ENCODE measurements at regions not wholly inside any gene's neighbourhood (a gene's known extent, or its start where the extent isn't known, plus 50 kb on each side); places are given as distances from the start of the nearest gene placed in this dataset.
"Not testable (repeated sequence)": the region's sequence is repeated elsewhere in the genome, so short reads cannot be mapped to it uniquely, and the experiment has no call there.

DNA sequence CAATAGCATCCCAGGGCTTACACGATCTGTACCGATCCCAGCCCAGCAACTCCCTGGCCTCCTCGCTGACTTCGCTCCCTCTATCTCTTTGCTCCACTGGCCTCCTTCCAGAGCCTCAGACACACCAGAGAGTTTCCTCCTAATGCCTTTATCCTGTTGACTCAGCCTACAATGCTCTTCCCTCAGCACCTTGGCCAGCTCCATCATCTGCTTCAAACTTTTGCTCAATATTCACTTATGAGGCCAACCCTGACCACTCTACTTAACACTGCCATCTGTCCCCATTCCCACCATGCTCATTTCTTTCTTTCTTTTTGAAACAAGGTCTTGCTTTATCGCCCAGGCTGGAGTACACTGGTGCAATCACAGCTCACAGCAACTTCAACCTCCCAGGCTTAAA is 180.9 kb downstream of the CEP170 start:
- DNase-seq (ENCODE audit: low read depth in 2 of 3, low spot score in 2 of 3), result not testable (repeated sequence)

DNA sequence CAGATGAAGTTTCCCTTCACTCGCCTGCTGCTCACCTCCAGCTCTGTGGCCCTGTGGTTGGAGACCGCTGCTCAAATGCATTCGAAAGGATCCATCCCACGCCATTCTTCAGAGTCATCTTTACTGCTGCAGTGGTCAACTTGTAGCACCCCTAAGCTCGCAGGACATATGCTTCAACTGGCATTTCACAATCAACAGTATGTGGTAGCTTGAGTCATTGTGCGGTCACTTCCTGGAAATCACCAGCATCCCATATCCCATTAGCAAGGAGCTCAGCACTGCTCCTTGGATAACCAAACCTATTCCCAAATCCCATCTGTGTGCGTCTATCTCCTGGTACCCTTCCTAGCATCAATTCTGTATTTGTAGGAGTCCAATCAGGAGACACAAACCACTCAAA is 188.0 kb downstream of the CEP170 start:
- not testable (repeated sequence) for DNase-seq (ENCODE audit: low read depth in 2 of 3, low spot score in 2 of 3)

DNA sequence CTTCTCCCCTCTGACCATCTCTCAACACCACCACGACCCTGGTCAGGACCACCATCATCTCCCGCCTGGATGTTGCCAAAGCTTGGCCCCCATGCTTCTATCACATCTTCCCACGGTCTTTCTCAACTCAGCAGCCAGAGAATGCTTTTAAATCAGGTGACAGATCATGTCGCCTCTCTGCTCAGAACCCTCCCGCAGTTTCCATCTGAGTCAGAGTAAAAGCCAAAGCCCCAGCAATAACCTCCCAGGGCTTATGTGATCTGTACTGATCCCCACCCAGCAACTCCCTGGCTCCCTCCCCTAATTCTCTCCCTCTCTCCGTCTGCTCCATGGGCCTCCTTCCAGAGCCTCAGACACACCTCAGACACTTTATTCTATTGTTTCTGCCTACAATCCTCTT is 193.1 kb downstream of the CEP170 start:
- DNase-seq (ENCODE audit: low read depth in 2 of 3, low spot score in 2 of 3), result not testable (repeated sequence)

DNA sequence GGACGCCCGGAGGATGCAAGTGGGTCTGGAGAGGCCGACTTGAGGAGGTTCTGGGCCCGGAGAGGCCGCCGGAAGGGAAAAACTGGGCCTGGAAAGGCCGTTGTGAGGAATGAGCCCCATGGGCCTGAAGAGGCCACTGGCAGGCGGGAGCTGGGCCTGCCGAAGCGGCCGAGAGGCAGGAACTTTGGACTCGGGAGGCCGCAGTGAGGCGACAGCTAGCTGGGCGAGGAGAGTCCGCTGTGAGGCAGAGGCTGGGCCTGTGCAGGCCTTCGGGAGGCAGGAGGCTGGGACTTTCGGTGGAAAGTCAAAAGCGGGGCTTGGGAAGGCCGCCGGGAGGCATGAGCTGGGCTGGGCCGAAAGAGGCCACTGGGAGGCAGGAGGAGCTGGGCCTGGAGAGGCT is 199.6 kb downstream of the CEP170 start:
- not testable (repeated sequence) for DNase-seq (ENCODE audit: low read depth in 2 of 3, low spot score in 2 of 3)

DNA sequence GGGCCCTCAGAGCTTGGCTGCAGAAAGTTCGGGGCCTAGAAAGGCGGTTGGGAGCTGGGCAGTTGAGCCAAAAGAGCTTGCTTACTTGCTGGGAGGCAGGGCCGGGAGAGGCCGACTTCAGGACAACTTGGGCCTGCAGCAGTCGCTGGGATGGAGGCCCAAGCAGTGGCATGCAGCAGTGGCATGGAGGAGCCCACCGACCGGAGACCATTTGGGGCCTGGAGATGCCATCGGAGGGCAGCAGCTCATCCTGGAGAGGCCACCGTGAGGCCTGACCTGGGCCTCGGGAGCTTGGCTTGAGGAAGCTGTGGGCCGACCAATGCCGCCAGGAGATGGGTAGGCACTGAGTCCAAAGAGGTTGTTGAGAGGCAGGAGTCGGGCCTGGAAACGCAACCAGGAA is 200.0 kb downstream of the CEP170 start:
- not testable (repeated sequence) for DNase-seq (ENCODE audit: low read depth in 2 of 3, low spot score in 2 of 3)

DNA sequence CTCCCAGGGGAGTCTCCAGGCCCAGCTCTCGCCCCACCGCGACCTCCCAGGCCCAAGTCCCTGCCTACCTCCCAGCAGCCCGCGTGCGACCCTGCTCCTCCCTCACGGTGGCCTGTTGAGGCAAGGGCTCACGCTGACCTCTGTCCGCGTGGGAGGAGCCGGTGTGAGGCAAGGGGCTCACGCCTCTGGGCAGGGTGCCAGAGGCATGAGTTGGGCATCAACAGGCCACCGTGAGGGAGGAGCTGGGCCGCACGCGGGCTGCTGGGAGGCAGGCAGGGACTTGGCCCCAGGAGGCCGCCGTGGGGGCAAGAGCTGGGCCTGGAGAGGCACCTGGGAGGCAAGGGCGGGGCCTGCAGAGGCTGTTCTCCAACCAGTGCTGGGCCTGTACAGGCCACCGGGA is 200.4 kb downstream of the CEP170 start:
- DNase-seq (ENCODE audit: low read depth in 2 of 3, low spot score in 2 of 3), result not testable (repeated sequence)

DNA sequence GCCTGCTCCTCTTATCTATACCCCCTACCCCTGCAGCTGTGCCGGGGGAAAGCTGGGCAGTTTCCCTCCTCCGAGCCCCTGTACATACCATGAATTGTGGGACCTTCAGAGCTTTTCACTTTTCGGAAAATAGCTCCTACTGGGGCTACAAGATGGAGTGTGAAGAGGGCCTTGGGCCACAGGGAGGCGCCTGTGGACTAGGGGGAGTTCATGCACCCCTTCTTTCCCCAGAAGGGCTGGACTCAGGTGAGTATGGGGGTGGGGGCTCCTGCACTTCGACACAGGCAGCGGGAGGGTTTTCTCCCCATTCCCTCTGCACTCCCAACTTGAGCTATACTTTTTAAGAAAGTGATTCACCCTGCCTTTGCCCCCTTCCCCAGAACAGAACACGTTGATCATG is 202.0 kb downstream of the CEP170 start:
- not testable (repeated sequence) for DNase-seq (ENCODE audit: low read depth in 2 of 3, low spot score in 2 of 3)

DNA sequence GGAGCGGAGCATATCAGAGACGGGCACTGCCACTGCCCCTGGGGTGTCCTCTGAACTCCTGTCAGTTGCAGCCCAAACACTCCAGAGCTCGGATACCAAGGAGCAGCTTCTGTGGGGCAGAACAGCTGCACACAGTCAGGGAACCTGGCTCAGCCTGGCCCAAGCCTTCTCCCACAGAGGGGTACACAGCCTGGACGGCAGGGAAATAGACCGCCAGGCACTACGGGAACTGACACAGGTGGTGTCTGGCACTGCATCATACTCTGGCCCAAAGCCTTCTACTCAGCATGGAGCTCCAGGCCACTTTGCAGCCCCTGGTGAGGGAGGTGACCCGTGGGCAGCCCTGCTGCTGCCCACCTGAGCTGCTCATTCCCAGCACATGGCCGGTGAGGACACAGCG is 204.5 kb downstream of the CEP170 start:
- DNase-seq (ENCODE audit: low read depth in 2 of 3, low spot score in 2 of 3), result not testable (repeated sequence)

DNA sequence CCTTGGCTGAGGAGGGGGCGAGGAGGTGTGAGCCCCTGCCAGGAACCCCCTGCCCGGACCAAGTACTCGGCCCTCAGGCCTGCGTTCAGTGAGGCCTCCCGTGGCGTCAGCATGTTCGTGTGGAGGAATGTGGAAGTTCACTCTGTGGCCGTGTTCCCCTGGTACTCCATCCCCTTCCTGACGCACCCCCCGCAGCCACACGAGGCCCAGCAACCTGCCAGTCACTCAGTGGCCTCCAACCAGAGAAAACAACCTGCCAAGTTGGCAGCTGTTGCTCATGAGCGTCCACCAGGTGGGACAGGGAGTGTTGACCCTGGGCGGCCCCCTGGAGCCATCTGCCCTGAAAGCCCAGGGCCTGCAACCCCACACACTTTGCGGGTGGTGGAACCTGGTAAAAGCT is 205.4 kb downstream of the CEP170 start:
- DNase-seq (ENCODE audit: low read depth in 2 of 3, low spot score in 2 of 3), result not testable (repeated sequence)

DNA sequence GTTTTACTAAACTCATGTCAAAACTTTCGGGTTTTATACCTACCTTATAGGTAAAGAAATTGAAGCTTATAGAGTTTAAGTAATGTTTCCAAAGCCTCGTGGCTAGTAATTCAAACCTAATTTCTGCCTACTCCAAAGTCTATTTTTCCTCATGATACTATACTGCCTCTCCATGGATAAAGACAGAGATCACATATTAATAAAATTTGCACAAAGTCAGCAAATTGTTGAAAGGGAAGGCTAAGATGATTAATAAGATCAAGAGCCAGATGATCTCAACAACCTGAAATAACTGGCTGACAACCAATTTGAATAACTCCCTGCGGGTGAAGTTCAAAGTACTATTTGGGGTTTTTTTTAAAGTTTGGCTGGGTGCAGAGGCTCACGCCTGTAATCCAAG is 233.7 kb downstream of the CEP170 start:
- DNase-seq (ENCODE audit: low read depth in 2 of 3, low spot score in 2 of 3), result not testable (repeated sequence)

DNA sequence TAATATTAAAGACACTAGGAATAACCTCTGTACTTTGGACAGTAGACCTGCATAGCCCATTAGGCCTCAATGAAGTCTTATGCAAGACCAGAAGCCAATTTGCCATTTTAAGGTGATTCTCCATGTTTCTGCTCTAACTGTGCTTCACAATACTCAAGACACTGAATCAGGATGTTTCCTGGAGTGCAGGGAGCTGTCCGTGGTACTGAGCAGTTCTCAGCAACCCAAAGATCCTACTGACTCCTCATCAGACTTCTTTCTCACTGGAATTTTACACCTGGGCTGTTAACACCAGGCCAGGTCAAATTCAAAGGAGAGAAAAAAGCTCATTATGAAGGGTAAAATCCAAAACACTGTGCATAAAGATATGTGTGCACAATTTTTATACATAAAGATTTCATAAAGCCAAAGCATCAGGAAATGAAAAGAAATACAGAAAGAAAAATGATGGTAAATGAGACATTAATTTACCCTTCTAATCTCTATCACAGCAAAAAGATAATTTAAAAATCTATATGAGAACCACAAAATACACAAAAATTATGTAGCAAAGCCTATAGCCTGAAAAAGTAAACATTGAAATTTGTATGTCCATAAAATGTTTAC is 235.9 kb downstream of the CEP170 start:
- DNase-seq (ENCODE audit: low read depth in 2 of 3, low spot score in 2 of 3), result not testable (repeated sequence)

DNA sequence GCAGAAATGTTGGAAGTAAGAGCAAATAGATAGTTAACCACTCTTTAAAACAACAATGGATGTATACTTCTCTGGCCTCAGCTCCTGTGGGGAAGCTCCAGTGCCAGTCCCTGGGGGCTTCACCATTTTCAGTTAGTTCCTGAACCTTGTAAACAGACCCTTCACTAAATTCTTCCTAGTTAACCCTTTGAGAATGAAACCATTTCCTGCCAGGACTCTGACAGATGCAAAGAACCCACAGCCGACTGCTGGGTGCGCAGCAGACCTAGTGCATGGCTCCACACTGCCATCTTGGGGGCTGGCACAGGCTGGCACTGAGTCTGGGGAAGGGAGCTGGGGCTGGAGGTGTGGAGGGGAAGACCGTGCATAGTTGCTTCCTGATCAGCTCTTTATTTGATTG is 244.4 kb downstream of the CEP170 start:
- not testable (repeated sequence) for DNase-seq (ENCODE audit: low read depth in 2 of 3, low spot score in 2 of 3)

DNA sequence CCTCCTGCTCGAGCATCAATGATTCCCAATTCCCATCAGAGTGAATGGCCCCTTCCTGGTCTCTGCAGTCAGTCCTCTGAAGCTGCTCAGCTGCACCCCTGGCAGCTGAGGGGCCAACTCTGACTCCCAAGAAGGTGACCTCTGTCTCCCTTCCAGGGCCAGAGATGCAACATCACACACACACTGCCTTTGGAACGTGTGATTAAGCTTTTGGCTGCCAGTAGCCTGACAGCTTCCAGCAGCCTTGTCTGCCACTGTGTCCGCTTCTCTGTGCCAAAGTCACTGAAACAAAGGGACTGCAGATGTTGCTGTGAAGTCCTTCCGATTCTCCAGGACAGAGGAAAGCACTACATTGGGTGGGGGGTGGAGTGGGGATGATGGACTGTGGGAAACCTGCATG is 254.1 kb downstream of the CEP170 start:
- not testable (repeated sequence) for DNase-seq (ENCODE audit: low read depth in 2 of 3, low spot score in 2 of 3)

DNA sequence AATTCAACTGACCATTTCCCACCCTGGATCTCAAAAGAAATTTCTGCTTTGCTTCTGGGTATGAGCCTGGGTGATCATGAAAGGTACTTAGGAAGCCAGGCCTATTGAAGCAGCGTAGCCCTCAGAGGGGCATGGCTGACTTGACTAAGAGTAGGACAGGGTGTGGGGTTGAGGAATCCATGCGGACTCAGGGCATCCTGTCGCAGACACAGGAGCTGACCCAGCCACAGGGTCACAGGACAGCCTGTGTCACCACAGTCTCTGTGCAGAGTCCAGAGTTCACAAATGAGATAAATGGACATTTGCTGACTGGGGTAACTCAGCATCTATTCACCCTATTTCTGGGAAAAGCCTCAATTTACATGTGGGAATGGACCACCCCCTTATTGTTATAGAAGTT is 262.3 kb downstream of the CEP170 start:
- not testable (repeated sequence) for DNase-seq (ENCODE audit: low read depth in 2 of 3, low spot score in 2 of 3)

DNA sequence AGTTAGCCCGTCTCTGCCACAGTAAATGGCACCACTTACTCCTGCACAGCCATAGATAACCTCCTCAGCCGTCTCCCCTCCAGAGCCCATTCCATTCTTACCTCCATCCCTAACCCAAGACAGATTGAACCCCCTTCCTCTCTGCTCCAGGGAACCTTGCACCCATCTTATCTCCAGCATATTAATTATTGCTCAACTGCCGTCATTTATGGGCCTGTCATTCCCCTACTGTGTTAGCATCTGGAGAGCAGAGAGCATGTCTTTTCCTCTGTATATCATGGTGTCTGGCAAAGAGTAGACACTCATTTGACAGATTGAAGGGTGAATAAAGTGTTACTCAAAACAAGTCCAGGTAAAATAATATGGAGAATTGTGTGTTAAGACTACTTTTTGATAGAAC is 270.0 kb downstream of the CEP170 start:
- DNase-seq (ENCODE audit: low read depth in 2 of 3, low spot score in 2 of 3), result not testable (repeated sequence)

DNA sequence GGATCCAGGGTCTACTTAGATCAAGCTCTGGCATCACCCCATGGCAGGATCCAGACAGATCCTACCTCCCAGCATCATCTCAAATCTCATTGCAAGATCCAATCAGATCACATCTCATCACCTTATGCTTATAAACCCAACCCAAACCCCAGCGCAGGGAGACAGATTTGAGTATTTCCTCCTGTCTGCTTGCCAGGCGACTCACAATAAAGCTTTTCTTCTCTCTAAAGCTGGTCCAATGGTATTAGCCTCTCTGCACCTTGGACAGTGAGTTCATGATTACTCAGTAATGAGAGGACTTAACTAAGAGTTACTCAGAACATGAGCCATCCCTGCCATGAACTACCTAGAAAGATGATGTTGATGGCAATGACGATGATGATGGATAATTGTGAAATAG is 281.7 kb downstream of the CEP170 start:
- DNase-seq (ENCODE audit: low read depth in 2 of 3, low spot score in 2 of 3), result not testable (repeated sequence)

DNA sequence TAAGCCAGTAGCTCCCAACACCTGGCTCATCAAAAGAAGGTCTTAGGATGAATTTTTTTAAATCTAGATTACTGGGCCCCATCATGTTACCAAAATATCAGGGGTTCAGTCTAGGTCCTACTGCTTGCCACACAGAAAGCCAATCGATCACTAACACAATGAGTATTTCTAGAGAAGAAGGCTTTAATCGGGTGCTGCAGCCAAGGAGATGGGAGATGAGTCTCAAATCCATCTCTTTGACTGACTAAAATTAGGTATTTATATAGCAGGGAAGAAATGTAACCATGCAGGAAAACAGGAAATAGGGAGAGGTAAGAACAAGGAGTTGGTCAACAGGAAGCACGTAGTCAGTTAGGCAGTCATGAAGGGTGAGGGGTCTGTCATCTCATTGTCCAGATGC is 288.2 kb downstream of the CEP170 start:
- no peak for DNase-seq (ENCODE audit: low read depth in 2 of 3, low spot score in 2 of 3)

DNA sequence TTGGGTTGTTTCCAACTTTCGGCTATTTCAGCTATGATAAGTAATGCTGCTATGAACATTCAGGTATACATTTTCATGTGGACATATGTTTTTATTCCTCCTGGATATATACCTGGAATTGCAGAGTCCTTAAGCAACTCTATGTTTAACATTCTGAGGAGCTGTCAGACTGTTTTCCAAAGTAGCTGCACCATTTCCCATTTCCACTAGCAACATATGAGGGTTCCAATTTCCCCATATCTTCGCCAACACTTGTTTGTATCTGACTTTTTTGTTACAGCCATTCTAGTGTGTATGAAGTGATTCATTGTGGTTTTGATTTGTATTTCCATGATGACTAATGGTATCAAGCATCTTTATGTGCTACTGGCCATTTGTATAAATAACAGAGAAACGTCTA is 295.7 kb downstream of the CEP170 start:
- DNase-seq (ENCODE audit: low read depth in 2 of 3, low spot score in 2 of 3), result not testable (repeated sequence)

DNA sequence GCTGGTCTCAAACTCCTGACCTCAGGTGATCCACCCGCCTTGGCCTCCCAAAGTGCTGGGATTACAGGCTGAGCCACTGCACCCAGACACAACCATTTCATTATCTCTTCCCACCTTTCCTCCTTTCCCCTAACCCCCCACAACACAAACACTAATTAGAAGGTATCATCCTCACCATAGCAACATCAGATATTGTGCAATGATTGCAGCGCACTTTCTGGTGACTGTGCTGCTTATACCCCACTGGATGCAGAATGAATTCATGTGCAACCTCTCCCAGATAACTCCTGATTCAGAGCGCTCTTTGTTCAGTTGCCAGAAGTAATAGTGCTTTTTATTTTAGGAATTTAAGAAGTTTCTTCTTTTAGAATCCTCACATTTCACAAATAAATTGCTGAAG is 300.1 kb downstream of the CEP170 start:
- DNase-seq (ENCODE audit: low read depth in 2 of 3, low spot score in 2 of 3), result not testable (repeated sequence)

DNA sequence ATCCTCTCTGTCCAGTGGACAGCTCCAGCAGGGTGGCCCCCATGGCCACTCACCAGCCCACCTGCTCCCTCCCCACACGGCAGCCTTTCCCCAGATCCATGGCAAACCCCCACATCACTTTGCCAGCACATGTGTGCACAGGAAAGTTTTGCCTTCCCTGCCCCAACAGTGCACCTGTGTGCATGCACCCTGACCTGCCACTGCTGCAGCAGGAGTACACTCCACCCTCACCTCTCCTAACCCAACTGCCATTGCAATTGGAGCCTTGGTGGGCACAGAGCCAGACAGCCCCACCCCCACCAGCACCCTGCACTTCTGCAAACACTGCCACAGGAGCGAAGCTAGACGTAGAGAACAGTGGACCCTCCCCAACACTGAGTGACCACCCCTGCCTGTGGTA is 308.9 kb downstream of the CEP170 start:
- DNase-seq (ENCODE audit: low read depth in 2 of 3, low spot score in 2 of 3), result no peak

DNA sequence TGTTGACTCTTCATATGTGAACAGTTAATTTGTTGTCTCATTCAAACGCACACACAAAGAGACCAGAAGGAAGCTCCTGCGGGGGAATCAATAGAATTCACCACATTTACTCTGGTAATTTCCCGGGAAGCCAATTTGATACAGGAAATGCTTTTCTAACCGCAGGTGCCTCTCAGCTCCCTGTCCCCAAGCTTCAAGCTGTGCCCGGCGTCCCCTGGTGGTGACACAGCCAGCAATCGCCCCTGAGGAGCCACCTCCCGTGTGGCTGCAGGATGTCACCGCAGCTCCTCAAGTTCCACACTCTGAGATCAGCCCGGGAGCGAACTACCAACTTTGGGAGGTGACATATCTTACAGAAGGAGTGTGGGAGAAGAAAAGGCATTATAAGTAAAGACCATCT is 318.4 kb downstream of the CEP170 start:
- not testable (repeated sequence) for DNase-seq (ENCODE audit: low read depth in 2 of 3, low spot score in 2 of 3)

DNA sequence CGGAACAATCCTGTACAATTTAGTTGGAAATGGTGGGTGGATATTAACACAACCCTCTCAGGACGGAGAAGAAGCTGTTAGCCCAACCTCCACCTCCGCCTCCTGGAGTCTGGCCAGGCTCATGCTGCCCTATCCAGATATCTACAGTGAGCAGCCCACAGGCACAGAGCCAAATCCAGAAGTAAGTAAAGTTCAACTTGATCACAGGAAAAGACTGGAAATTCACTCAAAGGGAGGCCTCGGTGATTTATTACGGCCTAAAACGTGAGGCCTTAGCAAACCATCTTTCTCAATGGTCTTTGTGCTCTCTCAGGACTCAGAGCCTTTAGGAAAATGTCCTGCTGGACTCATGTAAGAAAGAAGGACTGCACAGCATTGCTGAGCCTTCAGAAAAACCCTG is 330.4 kb downstream of the CEP170 start:
- not testable (repeated sequence) for DNase-seq (ENCODE audit: low read depth in 2 of 3, low spot score in 2 of 3)

DNA sequence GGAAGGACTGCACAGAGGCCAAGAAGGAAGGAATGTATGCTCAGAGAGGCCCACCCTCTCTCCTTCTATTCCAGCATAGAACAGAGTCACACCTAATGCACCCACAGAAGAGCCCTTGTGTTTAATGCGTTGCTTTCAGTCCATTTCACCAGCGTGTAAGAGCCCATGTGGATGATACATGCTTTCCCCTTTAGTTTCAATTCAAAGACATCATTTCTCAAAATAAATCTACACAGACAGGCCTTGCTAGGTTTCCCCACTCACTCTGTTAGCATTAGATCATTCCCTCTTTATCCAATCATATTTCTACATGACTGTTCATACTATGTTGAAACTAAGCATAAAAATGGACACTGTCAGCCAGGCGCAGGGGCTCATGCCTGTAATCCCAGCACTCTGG is 331.5 kb downstream of the CEP170 start:
- DNase-seq (ENCODE audit: low read depth in 2 of 3, low spot score in 2 of 3), result not testable (repeated sequence)

Data from hematopoietic multipotent progenitor cell (in vitro differentiated cells).